Panc1 (cell line): ENCODE measurements at regions not wholly inside any gene's neighbourhood (a gene's known extent, or its start where the extent isn't known, plus 50 kb on each side); places are given as distances from the start of the nearest gene placed in this dataset.

ENCODE experiments used
- ATAC-seq: fragments of 200-7000 bp; cut with Tn5 transposase; 2 replicates; pipeline ENCODE4 v1.9.1; 2020; ENCODE audit warnings: mild to moderate bottlenecking, moderate library complexity
- BruUV-seq: library from RNA; stranded (reverse); fragments of 400-500 nt; replicated peaks from 2 replicates; lab custom pipeline; 2021; lab: Mats Ljungman, UMichigan
- CTCF ChIA-PET: fragments of 300-600 bp; sonication (Branson Sonifier 250); formaldehyde crosslinking; loops from one replicate; lab custom pipeline; 2022; ENCODE audit warnings: antibody characterized with exemption; lab: Charles Lee
- POLR2A ChIA-PET: fragments of 300-600 bp; sonication (Branson Sonifier 250); formaldehyde crosslinking; loops from one replicate; lab custom pipeline; 2022; ENCODE audit warnings: antibody characterized with exemption; lab: Charles Lee
- DNase-seq: peaks from one replicate; pipeline ENCODE4 v3.0.0-alpha.2; 2010; ENCODE audit warnings: low read depth, low spot score
- H3K27ac ChIP-seq: 2 replicates; pipeline ENCODE4 v1.5.1; 2011; ENCODE audit warnings: mild to moderate bottlenecking, low read length, inconsistent platforms
- H3K27me3 ChIP-seq: fragments of 200-500 bp; sonication (Bioruptor generic); 2 replicates; pipeline ENCODE4 v1.6.0; 2014; ENCODE audit warnings: low read length, inconsistent platforms; ENCODE audit not compliant: control insufficient read depth, insufficient read depth
- H3K36me3 ChIP-seq: fragments of 200-500 bp; sonication (Bioruptor generic); 2 replicates; pipeline ENCODE4 v1.5.1; 2014; ENCODE audit warnings: inconsistent platforms, mild to moderate bottlenecking, low read length, moderate library complexity; ENCODE audit not compliant: control insufficient read depth, insufficient read depth
- H3K4me1 ChIP-seq: 2 replicates; pipeline ENCODE4 v1.5.1; 2011; ENCODE audit warnings: inconsistent platforms, mild to moderate bottlenecking, low read length, moderate library complexity; ENCODE audit not compliant: control insufficient read depth, insufficient read depth
- H3K4me3 ChIP-seq, 2 experiments: 2 replicates each; pipeline ENCODE4 v1.5.1; 2011 to 2012; ENCODE audit warnings: low read depth in 2 of 2, low read length in 2 of 2, mild to moderate bottlenecking in 2 of 2, inconsistent platforms in 1 of 2, moderate library complexity in 1 of 2
- H3K9me3 ChIP-seq: fragments of 200-500 bp; sonication (Bioruptor generic); 2 replicates; pipeline ENCODE4 v1.5.1; 2014; ENCODE audit warnings: low read depth, mild to moderate bottlenecking, inconsistent platforms, low read length, moderate library complexity; ENCODE audit not compliant: control insufficient read depth, insufficient read depth
- CTCF ChIP-seq: fragments of 450-650 bp; IDR thresholded peaks from 2 replicates; pipeline ENCODE4 v1.5.1; 2017; ENCODE audit warnings: mild to moderate bottlenecking
- POLR2AphosphoS5 ChIP-seq: IDR thresholded peaks from 2 replicates; pipeline ENCODE4 v1.6.1; 2012; ENCODE audit warnings: mild to moderate bottlenecking, low read depth, low read length, moderate library complexity
- SIN3A ChIP-seq: IDR thresholded peaks from 2 replicates; pipeline ENCODE4 v1.6.1; 2012; ENCODE audit warnings: low read depth, mild to moderate bottlenecking, low read length, moderate library complexity, borderline replicate concordance; ENCODE audit not compliant: insufficient read depth
- TCF7L2 ChIP-seq: IDR thresholded peaks from 2 replicates; pipeline ENCODE4 v1.6.1; 2011; ENCODE audit warnings: mild to moderate bottlenecking, low read depth, low read length, inconsistent platforms
- in situ Hi-C: cut with HindIII; loops from 2 replicates; pipeline ENCODE4 v1.10.0; 2016; ENCODE audit warnings: low sequenced_read_pairs, low pct_unique_long_range_greater_than_20kb
- intact Hi-C: fragments of 100-400 bp; cut with micrococcal nuclease; formaldehyde crosslinking; loops from one replicate; pipeline ENCODE4 v1.10.0; 2022; ENCODE audit not compliant: unreplicated experiment
- TF ChIP-seq, protein P1 (sequence below), 2 experiments: IDR thresholded peaks; 2 replicates each; pipeline ENCODE4 v1.6.1; 2011 to 2012; ENCODE audit warnings: low read depth in 2 of 2, control low read depth in 1 of 2, low read length in 1 of 2, mild to moderate bottlenecking in 1 of 2, moderate library complexity in 1 of 2; ENCODE audit not compliant: insufficient read depth in 1 of 2

DNA sequence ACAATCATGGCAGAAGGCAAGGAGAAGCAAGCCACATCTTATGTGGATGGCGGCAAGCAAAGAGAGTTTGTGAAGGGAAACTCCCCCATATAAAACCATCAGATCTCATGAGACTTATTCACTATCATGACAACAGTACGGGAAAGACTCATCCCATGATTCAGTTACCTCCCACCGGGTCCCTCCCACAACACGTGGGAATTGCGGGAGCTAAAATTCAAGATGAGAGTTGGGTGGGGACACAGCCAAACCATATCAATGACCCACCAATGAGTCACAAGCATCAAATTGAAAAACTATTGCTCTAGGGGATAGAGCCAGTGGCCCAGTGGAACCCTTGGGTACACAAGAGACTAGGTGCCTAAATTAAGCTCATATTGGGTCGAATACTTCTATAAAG is 157.4 kb downstream of the FBXO15 start:
- DNase-seq = no peak
- Histone ChIP-seq H3K9me3 (no peaks in the 10 kb centered on the region), H3K27ac (no peak overlapping the region), H3K36me3 (no peaks in the 10 kb centered on the region), H3K4me1 (no peaks in the 10 kb centered on the region), H3K4me3 (no peak overlapping the region), H3K27me3 (0 out of 2 replicates have a peak, but pooled peaks cover 4% of the 10 kb centered on the region)
- ATAC-seq = no peak
- TF ChIP-seq TCF7L2 = no peak
- TF ChIP-seq CTCF = no peak
- TF ChIP-seq SIN3A = no peak
- TF ChIP-seq, protein P1, sequence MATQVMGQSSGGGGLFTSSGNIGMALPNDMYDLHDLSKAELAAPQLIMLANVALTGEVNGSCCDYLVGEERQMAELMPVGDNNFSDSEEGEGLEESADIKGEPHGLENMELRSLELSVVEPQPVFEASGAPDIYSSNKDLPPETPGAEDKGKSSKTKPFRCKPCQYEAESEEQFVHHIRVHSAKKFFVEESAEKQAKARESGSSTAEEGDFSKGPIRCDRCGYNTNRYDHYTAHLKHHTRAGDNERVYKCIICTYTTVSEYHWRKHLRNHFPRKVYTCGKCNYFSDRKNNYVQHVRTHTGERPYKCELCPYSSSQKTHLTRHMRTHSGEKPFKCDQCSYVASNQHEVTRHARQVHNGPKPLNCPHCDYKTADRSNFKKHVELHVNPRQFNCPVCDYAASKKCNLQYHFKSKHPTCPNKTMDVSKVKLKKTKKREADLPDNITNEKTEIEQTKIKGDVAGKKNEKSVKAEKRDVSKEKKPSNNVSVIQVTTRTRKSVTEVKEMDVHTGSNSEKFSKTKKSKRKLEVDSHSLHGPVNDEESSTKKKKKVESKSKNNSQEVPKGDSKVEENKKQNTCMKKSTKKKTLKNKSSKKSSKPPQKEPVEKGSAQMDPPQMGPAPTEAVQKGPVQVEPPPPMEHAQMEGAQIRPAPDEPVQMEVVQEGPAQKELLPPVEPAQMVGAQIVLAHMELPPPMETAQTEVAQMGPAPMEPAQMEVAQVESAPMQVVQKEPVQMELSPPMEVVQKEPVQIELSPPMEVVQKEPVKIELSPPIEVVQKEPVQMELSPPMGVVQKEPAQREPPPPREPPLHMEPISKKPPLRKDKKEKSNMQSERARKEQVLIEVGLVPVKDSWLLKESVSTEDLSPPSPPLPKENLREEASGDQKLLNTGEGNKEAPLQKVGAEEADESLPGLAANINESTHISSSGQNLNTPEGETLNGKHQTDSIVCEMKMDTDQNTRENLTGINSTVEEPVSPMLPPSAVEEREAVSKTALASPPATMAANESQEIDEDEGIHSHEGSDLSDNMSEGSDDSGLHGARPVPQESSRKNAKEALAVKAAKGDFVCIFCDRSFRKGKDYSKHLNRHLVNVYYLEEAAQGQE (IDR thresholded peaks at IDR 0.05; ENCODE audit: insufficient read depth in 1 of 2, low read depth in 2 of 2, low read length in 1 of 2) = no peak
- no peak for TF ChIP-seq POLR2AphosphoS5
- intact Hi-C loops (no loop called here), in situ Hi-C loops (no loop called here)
- BruUV-seq = no TSS peak
- ChIA-PET CTCF (interaction anchor here (0.6 kb wide), 1 partner anchor 1563 kb away, joined by 3 read pairs; no protein-coding TSS in a partner anchor), POLR2A (no interaction called here)

GRCh38 chr18:73987247-73987980 is 160.2 kb downstream of the FBXO15 start:
- no TSS peak for BruUV-seq
- TF ChIP-seq CTCF = no peak
- TF ChIP-seq POLR2AphosphoS5 = no peak
- TF ChIP-seq, protein P1 (IDR thresholded peaks at IDR 0.05; ENCODE audit: insufficient read depth in 1 of 2, low read depth in 2 of 2, low read length in 1 of 2) = no peak
- no peak for TF ChIP-seq SIN3A
- no peak for TF ChIP-seq TCF7L2
- DNase-seq = no peak
- Histone ChIP-seq H3K4me3 (no peak overlapping the region), H3K4me1 (no peaks in the 10 kb centered on the region), H3K27me3 (0 out of 2 replicates have a peak, but pooled peaks cover 4% of the 10 kb centered on the region), H3K36me3 (no peaks in the 10 kb centered on the region), H3K9me3 (no peaks in the 10 kb centered on the region), H3K27ac (no peak overlapping the region)
- intact Hi-C loops = no loop called here
- in situ Hi-C loops = no loop called here
- POLR2A ChIA-PET = no interaction called here
- CTCF ChIA-PET = no interaction called here
- ATAC-seq = no peak
